Neural cell (in vitro differentiated cells): ENCODE measurements at regions not wholly inside any gene's neighbourhood (a gene's known extent, or its start where the extent isn't known, plus 50 kb on each side); places are given as distances from the start of the nearest gene placed in this dataset.

Source experiments
- H2AFZ ChIP-seq: fragments of 200-600, 300-800 bp; sonication (generic), shearing (Covaris generic); 2 replicates; pipeline ENCODE4 v1.6.0; 2014; ENCODE audit warnings: low read depth, mild to moderate bottlenecking, antibody characterized with exemption, low read length, moderate library complexity
- H3F3A ChIP-seq: fragments of 200-600 bp; shearing (Covaris generic); 2 replicates; pipeline ENCODE4 v1.6.1; 2016; ENCODE audit warnings: mild to moderate bottlenecking, moderate library complexity, mixed read lengths, antibody characterized with exemption, low read length; ENCODE audit not compliant: insufficient read depth, poor library complexity, severe bottlenecking
- H3K27ac ChIP-seq: fragments of 200-600, 300-800 bp; sonication (generic), shearing (Covaris generic); 2 replicates; pipeline ENCODE4 v1.5.1; 2014; ENCODE audit warnings: mild to moderate bottlenecking, low read length, moderate library complexity
- H3K27me3 ChIP-seq: fragments of 300-800, 200-600 bp; sonication (generic), shearing (Covaris generic); 2 replicates; pipeline ENCODE4 v1.6.0; 2014; ENCODE audit warnings: mild to moderate bottlenecking, low read depth, low read length, moderate library complexity; ENCODE audit not compliant: insufficient read depth
- H3K36me3 ChIP-seq: fragments of 300-800, 200-600 bp; sonication (generic), shearing (Covaris generic); 2 replicates; pipeline ENCODE4 v1.5.1; 2014; ENCODE audit warnings: mild to moderate bottlenecking, antibody characterized with exemption, low read length, moderate library complexity; ENCODE audit not compliant: insufficient read depth
- H3K4me2 ChIP-seq: fragments of 300-800, 200-600 bp; sonication (generic), shearing (Covaris generic); 2 replicates; pipeline ENCODE4 v1.6.0; 2014; ENCODE audit warnings: mild to moderate bottlenecking, low read length
- H3K4me3 ChIP-seq: fragments of 300-800, 200-600 bp; sonication (generic), shearing (Covaris generic); 2 replicates; pipeline ENCODE4 v1.5.1; 2014; ENCODE audit warnings: mild to moderate bottlenecking, low read length, moderate library complexity
- H3K79me2 ChIP-seq: fragments of 200-600 bp; shearing (Covaris generic); replicated peaks from 2 replicates; pipeline ENCODE4 v1.6.0; 2014; ENCODE audit warnings: mild to moderate bottlenecking, low read length, moderate library complexity; ENCODE audit not compliant: insufficient read depth
- H3K9ac ChIP-seq: fragments of 300-800, 200-600 bp; sonication (generic), shearing (Covaris generic); 2 replicates; pipeline ENCODE4 v1.6.1; 2016; ENCODE audit warnings: mild to moderate bottlenecking, low read length, mixed read lengths
- H3K9me2 ChIP-seq: fragments of 200-600 bp; shearing (Covaris generic); 2 replicates; pipeline ENCODE4 v1.6.1; 2016; ENCODE audit warnings: mild to moderate bottlenecking, low read length, mixed read lengths; ENCODE audit not compliant: insufficient read depth
- H3K9me3 ChIP-seq: fragments of 200-600, 300-800 bp; sonication (generic), shearing (Covaris generic); 2 replicates; pipeline ENCODE4 v1.6.1; 2016; ENCODE audit warnings: mild to moderate bottlenecking, mixed run types, low read length, moderate library complexity, mixed read lengths
- H4K20me1 ChIP-seq: fragments of 200-600 bp; shearing (Covaris generic); 2 replicates; pipeline ENCODE4 v1.6.1; 2016; ENCODE audit warnings: mild to moderate bottlenecking, mixed run types; ENCODE audit not compliant: insufficient read depth
- CTCF ChIP-seq: fragments of 450-650 bp; IDR thresholded peaks from 2 replicates; pipeline ENCODE4 v1.5.1; 2014; ENCODE audit warnings: antibody characterized with exemption, mild to moderate bottlenecking, moderate library complexity; ENCODE audit not compliant: poor library complexity, severe bottlenecking
- EP300 ChIP-seq: fragments of 450-650 bp; conservative IDR thresholded peaks from 2 replicates; pipeline ENCODE4 v1.6.1; 2014; ENCODE audit warnings: antibody characterized with exemption, mild to moderate bottlenecking, moderate library complexity; ENCODE audit not compliant: poor library complexity, severe bottlenecking
- EZH2 ChIP-seq: fragments of 200-600, 300-800 bp; shearing (Covaris generic), sonication (generic); IDR thresholded peaks from 2 replicates; pipeline ENCODE4 v1.6.1; 2014; ENCODE audit warnings: antibody characterized with exemption, low read length, borderline replicate concordance, mild to moderate bottlenecking; ENCODE audit not compliant: insufficient read depth, poor library complexity, severe bottlenecking
- MXI1 ChIP-seq: fragments of 450-650 bp; conservative IDR thresholded peaks from 2 replicates; pipeline ENCODE4 v1.6.1; 2014; ENCODE audit warnings: antibody characterized with exemption, mild to moderate bottlenecking; ENCODE audit not compliant: poor library complexity, severe bottlenecking
- POLR2AphosphoS5 ChIP-seq: IDR thresholded peaks from 2 replicates; pipeline ENCODE4 v1.6.1; 2012
- RAD21 ChIP-seq: fragments of 450-650 bp; conservative IDR thresholded peaks from 2 replicates; pipeline ENCODE4 v1.6.1; 2014; ENCODE audit warnings: antibody characterized with exemption, mild to moderate bottlenecking, moderate library complexity
- REST ChIP-seq: IDR thresholded peaks from 2 replicates; pipeline ENCODE4 v1.6.1; 2012; ENCODE audit warnings: borderline replicate concordance
- SMC3 ChIP-seq: fragments of 450-650 bp; conservative IDR thresholded peaks from 2 replicates; pipeline ENCODE4 v1.6.1; 2014; ENCODE audit warnings: antibody characterized with exemption, mild to moderate bottlenecking, moderate library complexity; ENCODE audit not compliant: poor library complexity
- TAF1 ChIP-seq: IDR thresholded peaks from 2 replicates; pipeline ENCODE4 v1.6.1; 2012; ENCODE audit warnings: low read depth

DNA sequence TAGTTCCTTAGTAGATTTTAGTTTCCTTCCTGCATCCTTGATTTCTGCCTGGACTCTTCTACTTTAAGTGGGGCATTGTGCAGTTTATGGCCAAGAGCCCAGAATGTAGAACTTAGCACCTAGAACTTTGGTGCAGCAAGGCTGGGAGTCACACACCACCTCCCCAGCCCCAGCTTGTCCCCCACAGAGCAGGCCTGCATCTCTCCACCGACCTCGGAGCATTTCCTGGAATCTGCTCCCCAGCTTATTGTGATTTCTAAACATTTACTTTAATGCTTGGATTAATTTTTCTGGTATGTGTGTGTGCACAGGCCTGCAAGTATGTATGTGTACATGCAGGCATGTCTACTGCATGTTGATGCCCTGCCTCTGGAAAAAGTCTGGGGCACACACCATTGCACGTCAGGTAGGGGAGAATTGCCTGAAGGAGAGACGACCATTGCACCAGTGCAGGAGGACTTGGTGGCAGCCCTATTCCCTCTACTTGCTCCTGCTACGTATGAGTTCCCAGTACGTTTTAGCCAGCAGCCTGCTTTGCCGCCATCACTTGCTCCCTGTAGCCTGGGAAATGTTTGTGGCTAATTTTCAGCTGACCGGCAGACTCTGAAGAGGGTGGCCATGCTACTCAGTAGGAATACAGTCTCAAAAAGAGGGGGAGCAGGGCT is 419.9 kb upstream of the HS6ST1 start (continued):
- TF ChIP-seq EP300 (no peak), TAF1 (no peak), RAD21 (no peak)

- H3K9me2 ChIP-seq: no peaks in the 10 kb centered on the region
- H3K9ac ChIP-seq: no peak overlapping the region
- H3K79me2 ChIP-seq: no peaks in the 10 kb centered on the region
- no peak overlapping the region for H2AFZ ChIP-seq
- no peaks in the 10 kb centered on the region for H3K9me3 ChIP-seq
- H3F3A ChIP-seq: no peaks in the 10 kb centered on the region
- no peaks in the 10 kb centered on the region for H3K36me3 ChIP-seq
- no peaks in the 10 kb centered on the region for H4K20me1 ChIP-seq
- TF ChIP-seq REST: no peak
- TF ChIP-seq SMC3: no peak
- no peak for TF ChIP-seq POLR2AphosphoS5
- TF ChIP-seq EZH2: no peak
- no peak overlapping the region for H3K4me3 ChIP-seq
- H3K27ac ChIP-seq: no peak overlapping the region
- no peaks in the 10 kb centered on the region for H3K27me3 ChIP-seq
- H3K4me2 ChIP-seq: no peak overlapping the region
These were observed 423.8 kb upstream of the HS6ST1 start for GRCh38 chr2:128742467-128742866.

DNA sequence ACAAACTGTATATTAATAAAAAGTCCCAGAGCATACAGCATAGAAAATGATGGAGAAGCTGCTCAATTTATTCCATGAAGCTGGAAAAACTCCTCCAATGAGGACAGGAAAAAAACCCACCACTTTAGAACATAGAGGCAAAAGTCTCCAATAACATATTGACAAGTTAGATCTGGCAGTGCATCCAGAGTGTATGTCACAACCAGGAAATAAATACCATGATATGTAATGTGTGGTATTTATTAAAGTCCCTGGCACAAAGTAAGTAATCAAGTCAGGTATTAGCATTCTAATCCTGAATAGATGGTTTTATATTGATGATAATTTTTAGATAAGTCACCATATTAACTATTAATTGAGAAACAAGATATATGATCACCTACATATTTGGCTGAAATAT is 427.3 kb upstream of the HS6ST1 start:
- H3K36me3 ChIP-seq: no peaks in the 10 kb centered on the region
- no peaks in the 10 kb centered on the region for H3F3A ChIP-seq
- H2AFZ ChIP-seq: no peak overlapping the region
- H3K9me3 ChIP-seq: no peaks in the 10 kb centered on the region
- H3K27ac ChIP-seq: no peak overlapping the region
- TF ChIP-seq RAD21 (no peak), SMC3 (no peak), POLR2AphosphoS5 (no peak), EZH2 (no peak), EP300 (no peak), TAF1 (no peak), CTCF (no peak), MXI1 (no peak), REST (no peak)
- H3K27me3 ChIP-seq: no peaks in the 10 kb centered on the region
- no peaks in the 10 kb centered on the region for H3K79me2 ChIP-seq
- H3K4me3 ChIP-seq: no peak overlapping the region
- H3K9ac ChIP-seq: no peak overlapping the region
- no peaks in the 10 kb centered on the region for H4K20me1 ChIP-seq
- no peaks in the 10 kb centered on the region for H3K9me2 ChIP-seq
- no peak overlapping the region for H3K4me2 ChIP-seq
